GM12892 (cell line): ENCODE measurements at regions not wholly inside any gene's neighbourhood (a gene's known extent, or its start where the extent isn't known, plus 50 kb on each side); places are given as distances from the start of the nearest gene placed in this dataset.

Experiments used
- POLR2A ChIP-seq: IDR thresholded peaks from 2 replicates; pipeline ENCODE4 v1.6.1; 2011; ENCODE audit warnings: low read depth, low read length, control low read depth
- POLR2AphosphoS5 ChIP-seq: IDR thresholded peaks from 2 replicates; pipeline ENCODE4 v1.6.1; 2011; ENCODE audit warnings: low read depth, low read length, control low read depth
- TAF1 ChIP-seq: IDR thresholded peaks from 2 replicates; pipeline ENCODE4 v1.6.1; 2011; ENCODE audit warnings: low read depth, mild to moderate bottlenecking, control low read depth, low read length, borderline replicate concordance

GRCh38 chr11:134939905-134940304 is 527.9 kb upstream of the B3GAT1 start:
- TF ChIP-seq POLR2A (no peak), POLR2AphosphoS5 (no peak), TAF1 (no peak)
